ENCODE measurements at regions not wholly inside any gene's neighbourhood (a gene's known extent, or its start where the extent isn't known, plus 50 kb on each side); places are given as distances from the start of the nearest gene placed in this dataset.
A peak's percentile ranks its signal among the peaks of the same experiment; 100 is the strongest.
"Not testable (repeated sequence)": the region's sequence is repeated elsewhere in the genome, so short reads cannot be mapped to it uniquely, and the experiment has no call there.

GRCh38 chr5:68830377-68830898 is 263.4 kb upstream of the SLC30A5 start:
- DNase-seq = no peak

- no peak for DNase-seq
These were observed 259.3 kb upstream of the SLC30A5 start for GRCh38 chr5:68834491-68834981.

- no peak for DNase-seq
These were observed 255.6 kb upstream of the SLC30A5 start for GRCh38 chr5:68838157-68838718.

GRCh38 chr5:68839019-68839552 is 254.7 kb upstream of the SLC30A5 start:
- no peak for DNase-seq

GRCh38 chr5:68843624-68844364 is 250.0 kb upstream of the SLC30A5 start:
- no peak for DNase-seq

- no peak for DNase-seq
These were observed 248.7 kb upstream of the SLC30A5 start for GRCh38 chr5:68845131-68845530.

- no peak for DNase-seq
These were observed 247.0 kb upstream of the SLC30A5 start for GRCh38 chr5:68846828-68847227.

GRCh38 chr5:68848091-68848490 is 245.7 kb upstream of the SLC30A5 start:
- no peak for DNase-seq

- no peak for DNase-seq
These were observed 244.7 kb upstream of the SLC30A5 start for GRCh38 chr5:68849103-68849502.

- no peak for DNase-seq
These were observed 243.9 kb upstream of the SLC30A5 start for GRCh38 chr5:68849906-68850305.

GRCh38 chr5:68861099-68861498 is 232.7 kb upstream of the SLC30A5 start:
- DNase-seq = no peak

GRCh38 chr5:68862560-68862959 is 231.3 kb upstream of the SLC30A5 start:
- no peak for DNase-seq

GRCh38 chr5:68865192-68865591 is 228.6 kb upstream of the SLC30A5 start:
- DNase-seq = not testable (repeated sequence)

- no peak for DNase-seq
These were observed 221.6 kb upstream of the SLC30A5 start for GRCh38 chr5:68872088-68872839.

- DNase-seq = no peak
These were observed 220.6 kb upstream of the SLC30A5 start for GRCh38 chr5:68873198-68873597.

- DNase-seq = no peak
These were observed 218.5 kb upstream of the SLC30A5 start for GRCh38 chr5:68875351-68875750.

- no peak for DNase-seq
These were observed 210.4 kb upstream of the SLC30A5 start for GRCh38 chr5:68883436-68883835.

- DNase-seq = no peak
These were observed 209.6 kb upstream of the SLC30A5 start for GRCh38 chr5:68884144-68884754.

- peak; percentile 41 for DNase-seq
These were observed 208.9 kb upstream of the SLC30A5 start for GRCh38 chr5:68884883-68885282.

GRCh38 chr5:68886814-68887213 is 207.0 kb upstream of the SLC30A5 start:
- DNase-seq = no peak

- DNase-seq = no peak
These were observed 202.1 kb upstream of the SLC30A5 start for GRCh38 chr5:68891718-68892117.

- DNase-seq = no peak
These were observed 199.1 kb upstream of the SLC30A5 start for GRCh38 chr5:68894673-68895072.

- peak; percentile 67 for DNase-seq
These were observed 194.8 kb upstream of the SLC30A5 start for GRCh38 chr5:68898951-68899471.
